ENCODE measurements at regions not wholly inside any gene's neighbourhood (a gene's known extent, or its start where the extent isn't known, plus 50 kb on each side); places are given as distances from the start of the nearest gene placed in this dataset.
"Not testable (repeated sequence)": the region's sequence is repeated elsewhere in the genome, so short reads cannot be mapped to it uniquely, and the experiment has no call there.

DNA sequence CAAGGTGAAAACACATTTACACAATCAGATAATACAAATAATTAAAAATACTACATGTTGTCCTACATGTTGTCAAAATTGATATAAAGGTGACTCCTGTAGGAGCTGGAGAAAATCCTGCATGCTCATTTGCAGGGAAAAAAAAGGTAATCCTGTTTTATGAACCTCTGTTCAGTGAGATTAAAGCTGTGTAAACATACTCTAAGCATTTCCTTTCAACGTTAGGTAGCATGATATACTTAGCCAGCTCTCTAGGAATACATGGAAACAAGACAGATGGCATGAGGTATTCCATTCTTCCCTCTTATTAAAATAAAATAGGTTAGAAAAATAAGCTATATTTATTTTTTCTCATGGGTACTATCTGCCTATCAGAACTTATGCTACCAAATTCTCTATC, 635.7 kb upstream of the FLRT2 start:
- DNase-seq: peak; percentile 15

DNA sequence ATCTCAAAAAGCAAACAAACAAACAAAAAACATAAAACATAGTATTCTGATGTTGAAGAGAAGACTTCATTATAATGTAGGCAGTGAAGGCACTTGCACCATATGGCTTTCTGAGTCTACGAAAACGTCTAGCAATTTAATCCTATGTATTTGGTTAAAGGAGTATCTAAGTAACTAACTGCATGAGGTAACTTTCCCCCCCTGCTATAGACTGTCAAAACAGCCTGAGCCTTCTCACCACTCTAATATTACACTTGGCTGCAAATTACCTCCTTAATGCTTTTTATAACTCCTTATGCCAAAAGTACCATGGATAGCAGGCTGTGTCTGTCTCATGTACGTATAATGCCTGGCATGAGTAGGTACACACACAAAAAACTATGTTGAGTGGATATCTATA, 607.6 kb upstream of the FLRT2 start:
- no peak for DNase-seq

- DNase-seq: no peak
Observed at GRCh38 chr14:84926656-84927055, 603.3 kb upstream of the FLRT2 start.

DNA sequence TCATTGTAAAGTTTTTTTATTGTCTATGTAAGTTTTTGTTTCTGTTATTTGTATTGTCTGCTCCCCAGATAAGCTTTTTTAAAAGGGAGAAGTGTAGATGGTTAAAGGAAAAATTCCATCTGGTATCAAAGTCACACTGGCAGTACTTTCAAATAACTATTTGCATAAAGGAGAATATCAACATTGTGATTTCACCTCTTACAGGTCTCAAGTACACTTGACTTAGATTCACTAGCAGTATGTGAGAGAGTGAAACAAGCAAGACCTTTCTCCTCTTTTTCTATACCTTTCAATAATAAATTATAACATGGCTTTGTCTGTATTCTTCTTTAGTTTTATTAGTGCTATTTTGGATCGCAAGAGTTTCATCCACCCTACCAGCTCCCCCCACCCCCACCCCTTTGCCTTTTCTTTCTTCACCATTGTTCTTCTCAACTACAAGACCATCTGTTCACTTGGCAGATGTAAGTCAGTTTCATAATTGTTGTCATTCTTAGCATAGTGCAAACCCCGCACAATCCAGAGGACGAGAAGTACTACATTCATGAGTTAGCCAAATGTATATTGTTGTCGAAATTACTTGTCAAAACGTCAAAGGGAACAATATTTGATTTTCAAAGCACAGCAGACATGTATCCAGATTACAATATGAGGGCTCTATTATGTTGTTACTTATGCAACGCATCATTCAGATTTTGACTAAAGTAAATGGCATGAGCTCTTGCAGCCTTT, 602.7 kb upstream of the FLRT2 start:
- DNase-seq: no peak

GRCh38 chr14:84929086-84929485, 600.9 kb upstream of the FLRT2 start:
- DNase-seq: no peak

DNA sequence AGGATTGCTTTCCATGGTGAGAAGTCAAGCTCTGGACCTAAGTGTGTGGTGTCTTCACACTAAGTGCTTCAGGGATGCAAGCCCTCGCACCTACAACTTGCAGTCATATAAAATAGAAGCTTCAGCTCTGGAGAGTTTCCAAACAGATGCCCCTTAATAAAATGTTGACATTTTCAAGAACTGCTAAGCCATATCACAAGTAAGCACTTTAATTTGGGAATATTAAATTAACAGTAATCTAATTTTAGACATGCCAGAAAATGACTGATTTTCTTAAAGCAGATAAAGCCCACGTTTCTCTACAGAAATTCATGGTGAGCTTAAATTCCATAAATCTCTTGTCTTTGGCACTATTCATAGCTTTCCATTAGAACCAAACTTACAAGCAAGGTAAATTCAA, 600.1 kb upstream of the FLRT2 start:
- DNase-seq: no peak

- no peak for DNase-seq
Observed at GRCh38 chr14:84937016-84937415, 592.9 kb upstream of the FLRT2 start.

GRCh38 chr14:84937449-84937848, 592.5 kb upstream of the FLRT2 start:
- DNase-seq: no peak

DNA sequence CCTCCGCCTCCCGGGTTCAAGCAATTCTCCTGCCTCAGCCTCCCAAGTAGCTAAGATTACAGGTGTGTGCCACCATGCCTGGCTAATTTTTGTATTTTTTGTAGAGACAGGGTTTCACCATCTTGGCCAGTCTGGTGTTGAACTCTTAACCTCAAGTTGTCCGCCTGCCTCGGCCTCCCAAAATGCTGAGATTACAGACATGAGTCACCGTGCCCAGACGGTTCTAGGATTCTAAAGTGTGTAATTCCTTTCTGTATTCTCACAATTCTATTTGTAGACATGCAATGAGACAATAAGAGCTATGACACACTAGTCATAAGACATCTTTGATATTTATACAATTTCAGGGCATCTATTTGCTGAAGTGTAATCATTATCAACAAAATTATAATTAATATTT, 585.0 kb upstream of the FLRT2 start:
- DNase-seq: not testable (repeated sequence)

- DNase-seq: no peak
Observed at GRCh38 chr14:84959851-84960520, 570.0 kb upstream of the FLRT2 start.

DNA sequence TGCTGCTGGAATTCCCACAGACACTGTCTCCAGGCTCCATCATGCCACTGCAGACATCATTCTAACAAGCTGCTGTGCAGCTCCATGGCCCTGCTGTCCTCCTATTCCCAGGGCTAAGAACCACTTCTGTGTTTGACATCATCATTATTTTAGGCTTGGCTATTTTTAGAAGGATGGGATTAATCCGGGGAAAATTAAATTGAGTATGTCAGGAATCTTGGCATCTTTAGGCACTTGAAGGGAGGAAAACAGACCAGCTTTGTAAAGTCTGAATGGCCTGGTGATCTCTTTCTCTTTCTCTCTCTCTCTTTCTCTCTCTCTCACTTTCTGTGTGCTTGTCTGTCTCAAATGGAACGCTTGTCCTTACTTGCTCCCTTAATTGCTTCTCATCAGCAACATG, 568.3 kb upstream of the FLRT2 start:
- DNase-seq: no peak

GRCh38 chr14:84963518-84963917, 566.4 kb upstream of the FLRT2 start:
- DNase-seq: no peak

GRCh38 chr14:84965279-84965678, 564.7 kb upstream of the FLRT2 start:
- no peak for DNase-seq

GRCh38 chr14:84969501-84969900, 560.4 kb upstream of the FLRT2 start:
- no peak for DNase-seq

- DNase-seq: no peak
Observed at GRCh38 chr14:84975241-84975902, 554.6 kb upstream of the FLRT2 start.

GRCh38 chr14:84976805-84977204, 553.1 kb upstream of the FLRT2 start:
- no peak for DNase-seq

DNA sequence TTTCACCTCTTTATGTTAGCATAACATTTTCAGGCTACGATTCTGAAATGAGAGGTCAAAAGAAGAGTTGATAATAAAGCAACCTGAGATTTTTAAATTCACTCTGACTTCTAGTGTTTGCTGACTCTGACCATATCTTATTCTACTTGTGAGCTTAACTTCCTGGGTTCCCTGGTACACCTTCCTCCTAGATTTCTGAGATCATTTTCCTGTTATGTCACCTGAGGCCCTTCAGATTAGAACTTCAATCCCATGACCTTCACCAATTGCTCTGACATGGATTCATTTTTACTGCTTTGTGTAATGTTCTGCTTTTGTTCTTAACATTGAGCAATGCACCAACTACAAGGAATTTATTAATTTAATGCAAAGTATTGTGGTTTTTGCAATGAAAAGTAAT, 542.9 kb upstream of the FLRT2 start:
- no peak for DNase-seq

DNA sequence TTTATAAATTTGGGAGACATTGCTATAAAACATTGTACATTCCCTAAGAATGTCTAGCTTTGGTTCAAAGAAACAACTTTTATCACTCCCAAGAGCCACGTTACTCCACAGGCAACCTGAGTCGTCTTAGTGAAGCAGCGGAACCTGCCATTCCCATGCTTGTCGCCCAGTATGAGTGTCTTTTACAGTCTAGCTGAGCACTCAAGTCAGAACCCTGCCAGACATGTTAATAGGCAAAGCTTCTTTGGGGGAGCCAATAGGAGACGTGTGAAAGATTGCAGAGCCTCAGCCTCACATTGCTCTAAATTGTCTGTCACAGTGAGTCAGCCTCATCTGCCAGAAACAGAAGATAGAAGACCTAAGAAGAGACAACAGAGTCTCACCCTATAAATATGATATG, 541.6 kb upstream of the FLRT2 start:
- DNase-seq: no peak

GRCh38 chr14:84991021-84991420, 538.9 kb upstream of the FLRT2 start:
- DNase-seq: no peak

DNA sequence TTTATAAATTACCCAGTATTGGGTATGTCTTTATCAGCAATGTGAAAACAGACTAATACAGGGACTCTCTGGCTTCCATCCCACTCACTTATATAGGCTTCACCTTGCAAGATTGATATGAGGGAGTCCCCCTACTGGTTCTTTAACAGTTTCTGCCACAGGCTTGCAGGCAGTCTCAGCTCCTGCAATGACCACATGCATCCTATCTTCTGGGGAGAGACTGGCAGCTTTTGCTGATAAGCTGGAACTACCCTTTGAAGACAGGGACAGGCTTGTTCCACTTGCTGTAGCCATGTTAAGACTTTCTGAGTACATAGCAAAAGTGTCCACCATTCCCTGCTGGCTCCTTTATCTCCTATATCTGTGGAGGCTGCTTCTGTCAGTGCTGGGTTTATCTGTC, 531.7 kb upstream of the FLRT2 start:
- DNase-seq: no peak

DNA sequence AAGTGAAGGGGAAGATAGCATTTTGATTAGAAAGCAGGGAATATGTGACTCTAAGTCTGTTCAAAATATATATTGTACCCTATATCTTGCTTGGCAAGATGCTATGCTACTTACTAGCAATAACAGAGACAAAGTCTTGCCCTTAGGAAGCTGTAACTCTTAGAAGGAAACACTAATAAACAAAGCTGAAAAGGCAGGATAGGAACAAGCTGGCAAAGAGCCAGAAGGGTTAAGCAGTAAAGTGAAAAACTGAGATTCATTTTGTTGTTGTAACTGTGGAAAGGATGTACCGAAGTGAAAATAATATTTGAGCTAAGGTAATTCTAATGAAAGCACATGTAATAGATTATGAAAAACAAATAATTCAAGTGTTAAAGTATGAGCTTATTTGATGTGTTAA, 527.1 kb upstream of the FLRT2 start:
- no peak for DNase-seq

- DNase-seq: no peak
Observed at GRCh38 chr14:85003805-85004204, 526.1 kb upstream of the FLRT2 start.

DNA sequence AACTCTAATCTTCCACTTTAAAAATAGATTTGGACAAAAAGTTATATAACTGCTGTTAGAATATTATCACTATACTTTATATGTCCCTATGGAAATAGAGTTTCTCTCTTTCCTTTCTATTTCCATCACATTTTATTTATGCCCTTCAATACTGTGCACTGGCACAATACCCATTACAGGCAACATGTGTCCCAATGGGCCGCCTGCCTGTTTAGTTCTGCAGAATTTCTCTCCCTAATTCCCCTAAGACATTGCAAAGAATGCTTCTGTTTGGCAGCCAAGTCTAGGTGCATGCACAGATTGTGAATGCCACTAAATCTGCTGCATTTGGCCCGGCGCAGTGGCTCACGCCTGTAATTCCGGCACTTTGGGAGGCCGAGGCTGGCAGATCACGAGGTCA, 520.4 kb upstream of the FLRT2 start:
- no peak for DNase-seq

GRCh38 chr14:85010186-85010585, 519.8 kb upstream of the FLRT2 start:
- DNase-seq: no peak
